Hematopoietic multipotent progenitor cell treated with erythropoietin and hydrocortisone succinate and interleukin-3 and kit ligand, for 6 days (in vitro differentiated cells): ENCODE measurements at regions not wholly inside any gene's neighbourhood (a gene's known extent, or its start where the extent isn't known, plus 50 kb on each side); places are given as distances from the start of the nearest gene placed in this dataset.

Source experiments
- DNase-seq: peaks from one replicate; pipeline ENCODE4 v3.0.0-alpha.2; 2015

- DNase-seq, result no peak
Measured at GRCh38 chr3:161444694-161445077, 51.9 kb upstream of the OTOL1 start.

- no peak for DNase-seq
Measured at GRCh38 chr3:161443921-161444693, 52.5 kb upstream of the OTOL1 start.

GRCh38 chr3:161430307-161430706, 59.0 kb upstream of the SPTSSB start:
- DNase-seq, result no peak

GRCh38 chr3:161427347-161427746, 56.0 kb upstream of the SPTSSB start:
- no peak for DNase-seq

- DNase-seq, result no peak
Measured at GRCh38 chr3:161426758-161427157, 55.4 kb upstream of the SPTSSB start.

DNA sequence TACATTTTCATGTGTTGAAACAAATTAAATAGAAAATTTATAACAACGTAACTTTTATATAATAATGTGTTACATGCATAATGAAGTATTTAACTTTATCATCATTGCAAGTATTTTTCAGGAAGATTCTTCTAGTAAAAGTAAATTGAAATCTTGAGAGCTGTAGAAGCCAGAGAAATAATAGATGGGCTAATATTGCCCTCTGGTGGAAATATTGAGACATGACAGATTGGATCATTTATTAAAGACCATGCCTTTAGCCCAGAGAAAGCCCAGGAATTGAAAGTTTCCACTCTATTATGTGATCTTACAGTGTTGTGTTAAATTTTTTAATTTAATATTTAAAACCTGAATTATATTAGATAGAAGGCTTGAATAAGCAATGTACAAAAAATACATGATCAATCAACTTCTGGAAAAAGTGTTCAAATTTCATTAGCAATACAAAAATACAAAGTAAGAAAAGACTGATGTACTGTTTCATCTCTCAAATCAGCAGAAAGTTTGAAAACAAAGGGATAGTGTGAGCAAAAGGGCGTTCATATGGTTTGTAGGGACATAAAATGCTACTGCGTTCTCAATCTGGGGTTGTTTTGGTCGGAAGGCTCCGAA, 52.7 kb upstream of the SPTSSB start:
- DNase-seq, result peak; percentile 71

- DNase-seq, result no peak
Measured at GRCh38 chr3:161422171-161422700, 50.9 kb upstream of the SPTSSB start.
